Uterus (tissue), 3 donors: ENCODE measurements at regions not wholly inside any gene's neighbourhood (a gene's known extent, or its start where the extent isn't known, plus 50 kb on each side); places are given as distances from the start of the nearest gene placed in this dataset.

Source experiments
- DNase-seq, 2 donors: peaks; one replicate each; pipeline ENCODE4 v3.0.0-alpha.2; 2019 to 2020
- H3K27ac ChIP-seq, 2 donors: fragments of 200-600 bp; sonication (generic); 1 replicate in 1 of 2; 2 replicates in 1 of 2; pipeline ENCODE4 v1.5.1; 2016 to 2018
- H3K27me3 ChIP-seq, 2 donors: fragments of 200-600 bp; sonication (generic); one replicate each; pipeline ENCODE4 v1.5.1; 2018 to 2019; ENCODE audit warnings: control low read depth in 1 of 2
- H3K36me3 ChIP-seq, 2 donors: fragments of 200-600 bp; sonication (generic); one replicate each; pipeline ENCODE4 v1.5.1; 2019; ENCODE audit warnings: control low read depth in 1 of 2
- H3K4me1 ChIP-seq, 2 donors: fragments of 200-600 bp; sonication (generic); one replicate each; pipeline ENCODE4 v1.5.1; 2018 to 2019; ENCODE audit warnings: control low read depth in 1 of 2
- H3K4me3 ChIP-seq, 2 donors: fragments of 200-600 bp; sonication (generic); 1 replicate in 1 of 2; 2 replicates in 1 of 2; pipeline ENCODE4 v1.5.1; 2018 to 2019; ENCODE audit warnings: mild to moderate bottlenecking in 1 of 2
- H3K9me3 ChIP-seq, 2 donors: fragments of 200-600 bp; sonication (generic); one replicate each; pipeline ENCODE4 v1.5.1; 2019; ENCODE audit warnings: control low read depth in 1 of 2
- POLR2A ChIP-seq, 2 donors: fragments of 450-650 bp; IDR thresholded peaks; one replicate each; pipeline ENCODE4 v1.6.1; 2016; ENCODE audit warnings: antibody characterized with exemption in 2 of 2, mild to moderate bottlenecking in 1 of 2, moderate library complexity in 1 of 2
- intact Hi-C: fragments of 100-400 bp; cut with DNase I; formaldehyde crosslinking; loops from one replicate; pipeline ENCODE4 v1.15.1; 2023; ENCODE audit warnings: low total_unique reads
- TF ChIP-seq, protein P1 (sequence below), 4 experiments: fragments of 200-600 bp in 2 of 4; fragments of 450-650 bp in 2 of 4; sonication (generic) in 2 of 4; IDR thresholded peaks; one replicate each; pipeline ENCODE4 v1.5.1; 2016 to 2019; ENCODE audit warnings: antibody characterized with exemption in 4 of 4, mild to moderate bottlenecking in 2 of 4, moderate library complexity in 1 of 4
- donor health status: DM: yes; HTN: yes; CAD: no.

DNA sequence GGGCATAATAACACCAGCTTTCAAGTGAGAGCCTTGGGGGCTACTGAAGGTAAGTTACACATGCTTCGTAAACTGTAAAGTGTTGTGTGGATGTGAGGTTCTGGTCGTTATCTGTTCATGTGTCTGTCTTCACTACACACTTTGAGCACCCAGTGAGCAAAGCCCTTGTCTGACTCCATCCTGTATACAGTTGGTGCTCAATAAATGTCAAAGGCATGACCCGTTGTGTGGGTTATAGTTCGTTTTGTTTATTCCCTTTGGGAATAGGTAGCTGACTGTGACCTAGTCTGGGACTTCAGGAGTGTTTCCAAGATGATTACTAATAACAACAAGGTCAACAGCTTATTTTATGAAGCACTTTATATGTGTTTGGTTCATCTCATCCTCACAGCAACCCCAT is 146.9 kb downstream of the MIAT start:
- no peak overlapping the region for H3K4me3 ChIP-seq
- H3K9me3 ChIP-seq: no peaks in the 10 kb centered on the region
- H3K27ac ChIP-seq: no peak overlapping the region
- intact Hi-C loops: no loop called here
- TF ChIP-seq POLR2A (IDR thresholded peaks at IDR 0.05): no peak
- TF ChIP-seq, protein P1, sequence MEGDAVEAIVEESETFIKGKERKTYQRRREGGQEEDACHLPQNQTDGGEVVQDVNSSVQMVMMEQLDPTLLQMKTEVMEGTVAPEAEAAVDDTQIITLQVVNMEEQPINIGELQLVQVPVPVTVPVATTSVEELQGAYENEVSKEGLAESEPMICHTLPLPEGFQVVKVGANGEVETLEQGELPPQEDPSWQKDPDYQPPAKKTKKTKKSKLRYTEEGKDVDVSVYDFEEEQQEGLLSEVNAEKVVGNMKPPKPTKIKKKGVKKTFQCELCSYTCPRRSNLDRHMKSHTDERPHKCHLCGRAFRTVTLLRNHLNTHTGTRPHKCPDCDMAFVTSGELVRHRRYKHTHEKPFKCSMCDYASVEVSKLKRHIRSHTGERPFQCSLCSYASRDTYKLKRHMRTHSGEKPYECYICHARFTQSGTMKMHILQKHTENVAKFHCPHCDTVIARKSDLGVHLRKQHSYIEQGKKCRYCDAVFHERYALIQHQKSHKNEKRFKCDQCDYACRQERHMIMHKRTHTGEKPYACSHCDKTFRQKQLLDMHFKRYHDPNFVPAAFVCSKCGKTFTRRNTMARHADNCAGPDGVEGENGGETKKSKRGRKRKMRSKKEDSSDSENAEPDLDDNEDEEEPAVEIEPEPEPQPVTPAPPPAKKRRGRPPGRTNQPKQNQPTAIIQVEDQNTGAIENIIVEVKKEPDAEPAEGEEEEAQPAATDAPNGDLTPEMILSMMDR (IDR thresholded peaks at IDR 0.05): no peak
- no peaks in the 10 kb centered on the region for H3K27me3 ChIP-seq
- DNase-seq: no peak
- no peaks in the 10 kb centered on the region for H3K4me1 ChIP-seq
- no peaks in the 10 kb centered on the region for H3K36me3 ChIP-seq

DNA sequence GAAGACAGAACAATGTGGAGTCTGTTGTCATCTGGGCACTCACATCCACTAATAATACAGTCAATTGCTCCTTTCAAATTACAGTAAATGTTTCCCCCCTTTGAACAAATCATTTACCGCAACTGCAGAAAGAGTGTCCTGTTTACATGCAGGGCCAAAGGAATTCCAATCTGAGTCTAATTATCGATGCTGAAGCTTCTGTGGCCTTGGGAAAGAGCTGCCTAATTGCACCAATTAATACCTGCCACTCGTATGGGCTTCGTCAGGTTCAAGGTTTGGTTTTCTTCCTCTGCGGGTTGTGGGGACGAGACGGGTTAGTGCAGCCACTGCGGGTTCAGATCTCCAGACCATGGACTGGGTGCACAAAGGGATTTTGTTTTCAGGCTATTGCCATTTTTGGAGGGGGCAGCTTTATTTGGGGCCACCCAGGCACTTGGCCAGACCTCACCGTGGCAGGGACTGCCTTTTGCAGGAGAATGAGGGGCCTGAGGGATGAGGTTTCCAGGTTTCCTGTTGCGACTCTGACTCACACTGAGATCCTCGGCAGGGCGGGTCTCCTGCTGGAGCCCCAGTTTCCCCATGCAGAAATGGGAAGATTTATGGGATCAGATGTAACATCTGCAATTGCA is 147.6 kb downstream of the MIAT start:
- no peaks in the 10 kb centered on the region for H3K4me1 ChIP-seq
- H3K9me3 ChIP-seq: no peaks in the 10 kb centered on the region
- no peak for DNase-seq
- intact Hi-C loops: no loop called here
- H3K27me3 ChIP-seq: no peaks in the 10 kb centered on the region
- no peak for TF ChIP-seq POLR2A (IDR thresholded peaks at IDR 0.05)
- TF ChIP-seq, protein P1 (IDR thresholded peaks at IDR 0.05): no peak
- H3K27ac ChIP-seq: no peak overlapping the region
- H3K36me3 ChIP-seq: no peaks in the 10 kb centered on the region
- H3K4me3 ChIP-seq: no peak overlapping the region

DNA sequence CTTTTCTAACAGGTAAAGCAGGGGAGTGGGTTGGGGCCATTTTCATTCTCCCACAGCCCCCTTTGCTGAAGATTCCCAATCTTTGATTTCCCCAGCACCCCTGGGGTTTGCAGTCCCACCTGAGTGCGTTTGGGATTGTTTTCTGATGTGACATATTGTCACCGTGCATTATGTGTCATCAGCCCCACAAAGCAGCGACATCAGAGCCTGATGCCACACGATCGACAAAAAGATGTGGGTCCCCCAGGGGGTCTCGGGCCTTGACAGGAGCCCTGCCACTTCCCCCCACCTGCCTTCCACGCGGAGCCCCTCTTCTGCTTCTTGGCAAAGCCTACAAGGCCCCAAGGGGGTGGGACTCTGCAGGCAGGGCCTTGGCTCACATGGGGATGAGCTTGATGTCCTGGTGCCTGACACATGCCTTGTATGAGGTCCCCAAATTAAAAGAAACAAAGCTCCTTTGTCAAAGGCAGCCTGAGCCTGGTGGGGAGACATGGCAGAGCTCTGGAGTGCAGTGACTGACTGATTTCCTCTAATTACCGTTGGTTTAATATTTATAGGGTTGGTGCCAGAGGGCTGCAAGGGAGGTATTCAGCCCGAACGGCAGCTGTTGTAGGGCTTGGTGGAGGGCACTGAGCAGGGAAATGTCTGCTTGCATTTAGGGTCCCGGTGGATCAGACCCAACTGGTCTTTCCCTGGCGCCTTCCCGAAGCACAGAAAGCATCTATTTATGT is 149.2 kb downstream of the MIAT start:
- H3K27ac ChIP-seq: no peak overlapping the region
- no peaks in the 10 kb centered on the region for H3K4me1 ChIP-seq
- no peaks in the 10 kb centered on the region for H3K9me3 ChIP-seq
- no peaks in the 10 kb centered on the region for H3K36me3 ChIP-seq
- no peak for DNase-seq
- H3K27me3 ChIP-seq: no peaks in the 10 kb centered on the region
- intact Hi-C loops: no loop called here
- no peak overlapping the region for H3K4me3 ChIP-seq
- TF ChIP-seq POLR2A (IDR thresholded peaks at IDR 0.05): no peak
- TF ChIP-seq, protein P1 (IDR thresholded peaks at IDR 0.05): no peak

DNA sequence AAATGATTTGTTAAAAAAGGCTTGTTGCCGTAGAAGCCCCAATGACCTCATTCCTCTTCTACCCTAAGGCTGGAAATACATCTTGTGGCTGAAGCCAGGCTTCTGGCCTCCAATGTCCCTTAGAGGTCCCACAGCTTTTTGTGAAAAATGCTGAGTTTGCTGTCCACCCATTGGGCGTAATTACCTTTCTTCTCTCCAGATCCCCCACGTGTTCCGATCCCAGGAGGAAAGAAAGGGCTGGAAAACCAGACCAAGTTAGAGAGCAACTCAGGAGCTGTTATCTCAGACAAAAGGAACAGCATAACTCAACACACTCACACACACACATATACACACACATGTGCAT is 154.2 kb downstream of the MIAT start:
- Histone ChIP-seq H3K4me1 (no peaks in the 10 kb centered on the region), H3K27ac (no peak overlapping the region), H3K27me3 (no peaks in the 10 kb centered on the region), H3K9me3 (no peaks in the 10 kb centered on the region), H3K36me3 (no peaks in the 10 kb centered on the region), H3K4me3 (no peak overlapping the region)
- DNase-seq: no peak
- TF ChIP-seq POLR2A (IDR thresholded peaks at IDR 0.05): no peak
- intact Hi-C loops: no loop called here

DNA sequence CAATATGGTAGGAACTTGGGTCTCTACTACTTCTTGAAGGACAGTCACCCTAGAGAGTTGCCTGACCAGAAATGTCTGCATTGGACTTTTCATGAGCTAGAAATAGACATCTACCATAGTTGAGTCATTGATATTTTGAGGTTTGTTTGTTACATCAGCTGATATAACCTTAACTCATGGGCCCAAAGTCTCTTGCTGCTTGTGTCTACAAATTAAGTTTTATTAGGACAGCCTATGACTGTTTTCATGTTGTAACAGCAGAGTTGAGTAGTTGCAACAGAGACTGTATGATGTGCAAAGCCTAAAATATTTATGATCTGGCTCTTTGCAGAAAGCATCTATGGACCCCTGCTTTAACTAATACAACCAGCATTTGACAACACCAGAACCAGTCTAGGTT is 155.3 kb downstream of the MIAT start:
- no peak for DNase-seq
- intact Hi-C loops: no loop called here
- Histone ChIP-seq H3K9me3 (no peaks in the 10 kb centered on the region), H3K36me3 (no peaks in the 10 kb centered on the region), H3K27me3 (no peaks in the 10 kb centered on the region), H3K4me1 (no peaks in the 10 kb centered on the region), H3K27ac (no peak overlapping the region), H3K4me3 (no peak overlapping the region)
- TF ChIP-seq, protein P1 (IDR thresholded peaks at IDR 0.05): no peak
- TF ChIP-seq POLR2A (IDR thresholded peaks at IDR 0.05): no peak
